NAMALWA (cell line): ENCODE measurements at regions not wholly inside any gene's neighbourhood (a gene's known extent, or its start where the extent isn't known, plus 50 kb on each side); places are given as distances from the start of the nearest gene placed in this dataset.
A peak's percentile ranks its signal among the peaks of the same experiment; 100 is the strongest.
"Not testable (repeated sequence)": the region's sequence is repeated elsewhere in the genome, so short reads cannot be mapped to it uniquely, and the experiment has no call there.

ENCODE experiments used
- DNase-seq: peaks from one replicate; pipeline ENCODE4 v3.0.0-alpha.2; 2015; ENCODE audit warnings: low spot score

DNA sequence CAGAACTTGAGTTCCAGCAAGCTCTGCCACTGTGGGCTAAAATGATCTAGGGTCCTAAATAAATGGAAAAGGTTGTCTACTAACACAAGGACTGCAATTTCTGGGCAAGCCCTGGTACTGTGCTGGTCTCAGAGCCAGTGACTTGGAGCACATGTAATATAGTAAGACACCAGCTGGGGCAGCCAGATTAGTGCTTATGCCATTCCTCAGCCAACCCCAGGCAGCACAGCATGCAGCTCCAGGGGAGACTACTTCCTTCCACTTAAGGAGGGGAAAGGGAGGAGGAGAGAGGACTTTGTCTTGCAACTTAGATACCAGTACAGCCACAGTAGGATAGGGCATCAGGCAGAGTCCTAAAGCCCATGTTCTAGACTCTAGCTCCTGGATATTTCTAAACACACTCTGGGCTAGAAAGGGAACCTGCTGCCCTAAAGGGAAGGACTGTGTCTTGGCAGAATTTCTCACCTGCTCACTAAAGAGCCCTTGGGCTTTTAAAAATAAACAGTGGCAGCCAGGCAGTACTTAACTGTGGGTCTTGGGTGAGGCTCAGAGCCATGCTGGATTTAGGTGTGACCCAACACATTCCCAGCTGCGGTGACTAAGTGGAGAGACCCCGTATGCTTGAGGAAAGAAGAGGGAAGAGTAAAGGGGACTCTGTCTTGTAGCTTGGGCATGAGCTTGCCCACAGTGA is 223.7 kb upstream of the BCHE start:
- DNase-seq, result no peak

DNA sequence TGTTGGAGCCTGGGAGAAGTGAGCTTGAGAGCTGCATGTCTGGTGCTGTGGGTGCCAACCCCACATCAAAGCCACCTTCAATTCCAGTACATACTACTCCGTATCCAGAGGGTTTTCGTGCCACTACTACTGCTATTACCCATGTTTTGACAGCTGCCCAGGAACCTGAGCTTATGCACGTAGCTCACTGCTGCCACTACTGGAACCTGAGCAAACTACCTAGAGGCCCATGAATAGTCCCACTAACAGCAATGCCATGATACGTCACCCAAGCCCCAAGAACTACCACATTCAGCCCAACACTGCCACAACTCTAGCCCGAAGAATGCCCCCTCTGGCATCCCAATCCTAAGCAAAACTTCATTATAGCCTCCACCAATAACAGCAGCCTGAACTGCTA is 215.2 kb upstream of the BCHE start:
- DNase-seq, result no peak

DNA sequence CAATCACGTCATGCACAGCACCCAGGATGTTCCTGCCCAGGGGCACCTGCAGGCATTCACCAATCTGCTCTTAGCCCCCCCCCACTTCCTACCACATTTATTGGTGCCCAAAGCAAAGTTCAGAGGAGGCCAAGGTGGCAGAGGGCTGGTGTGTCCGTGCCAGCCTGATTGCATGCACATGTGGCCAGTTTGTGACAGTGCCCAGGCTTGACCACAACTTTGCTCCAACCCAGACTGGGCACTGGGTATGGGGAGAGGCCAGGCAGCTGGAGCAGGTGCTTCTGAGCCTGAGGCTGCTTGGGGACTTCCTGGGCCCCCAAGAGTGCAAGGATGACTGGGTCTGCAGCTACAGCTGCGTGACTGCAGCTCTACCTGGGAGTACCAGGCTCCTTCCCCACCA is 192.3 kb upstream of the BCHE start:
- DNase-seq, result no peak

DNA sequence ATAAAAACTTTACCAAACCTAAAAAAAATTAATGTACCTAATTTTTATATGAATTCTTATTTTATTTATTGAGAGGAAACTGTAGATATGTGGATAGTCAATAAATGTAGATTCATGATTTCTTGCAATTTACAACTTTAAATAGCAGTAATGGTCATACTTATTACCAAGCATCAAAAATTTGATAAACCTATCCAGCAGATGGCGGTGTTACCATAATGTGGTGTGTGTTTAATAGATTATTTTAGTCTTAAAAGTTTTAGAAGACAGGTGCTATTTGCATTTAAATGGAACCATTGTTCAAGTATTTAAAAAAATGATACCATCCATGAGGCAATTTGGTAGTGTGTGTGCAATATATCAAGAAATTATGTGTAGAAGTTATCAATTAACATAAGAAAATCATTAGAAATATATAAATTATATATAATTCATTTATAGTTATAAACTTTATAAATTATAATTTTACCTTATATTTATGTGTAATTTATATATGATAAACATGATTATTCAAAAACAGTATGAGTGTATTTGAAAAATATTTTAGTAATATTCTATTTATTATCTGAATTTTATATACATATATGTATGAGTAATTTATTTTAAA is 176.0 kb upstream of the BCHE start:
- peak; percentile 63 for DNase-seq

DNA sequence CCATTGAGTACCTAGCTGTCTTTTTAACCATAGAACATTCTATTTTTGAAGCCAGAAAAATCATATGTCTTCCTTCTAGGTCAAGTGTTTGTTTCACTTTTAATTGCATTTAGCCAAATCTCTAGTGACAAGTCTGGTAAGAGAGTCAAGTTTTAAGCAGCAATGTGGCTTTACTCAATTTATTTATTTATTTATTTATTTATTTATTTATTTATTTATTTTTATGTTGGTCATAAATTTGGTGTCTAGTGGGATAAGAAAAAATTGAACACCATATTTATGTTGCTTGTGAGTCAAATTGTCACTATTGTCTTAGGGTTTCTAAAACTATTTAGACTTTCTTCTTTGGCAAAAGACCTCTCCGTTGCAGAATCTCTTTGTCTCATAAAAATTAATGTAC is 174.5 kb upstream of the BCHE start:
- no peak for DNase-seq

DNA sequence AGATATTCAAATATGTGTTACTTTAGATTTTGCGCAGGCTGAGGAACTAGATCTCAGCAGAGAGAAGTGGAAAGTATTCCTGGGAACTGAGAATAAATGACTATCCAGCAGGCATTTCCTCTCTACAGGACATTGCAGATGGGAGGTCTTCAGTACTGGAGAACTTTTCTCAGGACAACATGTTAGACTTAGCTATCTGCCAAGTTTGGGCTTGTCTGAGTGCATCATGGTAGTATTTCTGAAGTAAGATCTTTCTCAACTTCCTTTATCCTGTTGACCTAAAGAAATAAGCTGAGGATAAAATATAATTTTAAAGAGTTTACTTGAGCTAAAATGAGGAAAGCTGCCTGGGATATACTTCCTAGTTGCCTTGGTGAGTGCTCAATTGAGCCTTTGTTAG is 167.9 kb upstream of the BCHE start:
- DNase-seq, result no peak

DNA sequence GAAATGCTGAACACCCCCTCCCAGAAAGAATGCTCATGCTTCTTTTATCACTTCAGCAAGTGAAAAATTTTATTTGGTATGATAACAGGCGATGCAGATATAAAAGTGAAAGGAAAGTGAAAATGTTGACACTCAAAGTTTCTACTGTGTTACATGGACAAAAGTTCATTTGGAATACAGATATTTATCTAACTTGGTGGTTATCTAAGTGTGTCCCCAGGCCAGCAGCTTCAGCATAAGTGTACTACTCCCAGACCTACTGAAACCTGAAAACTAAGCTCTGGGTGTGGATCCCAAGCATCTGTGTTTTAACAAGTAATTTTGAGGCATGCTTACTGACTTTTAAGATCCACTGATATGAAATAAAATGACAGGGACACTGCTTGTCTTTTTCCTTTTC is 157.1 kb upstream of the BCHE start:
- DNase-seq, result no peak

DNA sequence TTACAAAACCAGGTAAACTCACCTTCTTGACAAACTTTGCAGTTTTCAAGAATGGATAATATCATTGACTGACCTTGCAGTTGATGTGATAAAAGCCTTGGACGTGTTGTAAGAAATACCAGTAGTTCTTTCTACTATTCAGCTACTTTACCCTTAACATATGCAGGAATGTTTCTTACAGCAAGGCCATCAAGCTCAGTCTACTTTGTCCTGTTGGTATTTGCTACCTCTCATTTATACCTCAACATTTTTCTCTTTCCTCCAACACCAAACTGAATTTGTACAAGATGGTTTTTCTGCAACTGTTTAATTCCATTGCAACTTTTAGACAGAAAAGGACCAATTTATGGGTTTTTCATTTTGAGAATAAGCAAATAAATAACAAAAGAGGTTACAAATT is 147.4 kb upstream of the BCHE start:
- DNase-seq, result no peak

DNA sequence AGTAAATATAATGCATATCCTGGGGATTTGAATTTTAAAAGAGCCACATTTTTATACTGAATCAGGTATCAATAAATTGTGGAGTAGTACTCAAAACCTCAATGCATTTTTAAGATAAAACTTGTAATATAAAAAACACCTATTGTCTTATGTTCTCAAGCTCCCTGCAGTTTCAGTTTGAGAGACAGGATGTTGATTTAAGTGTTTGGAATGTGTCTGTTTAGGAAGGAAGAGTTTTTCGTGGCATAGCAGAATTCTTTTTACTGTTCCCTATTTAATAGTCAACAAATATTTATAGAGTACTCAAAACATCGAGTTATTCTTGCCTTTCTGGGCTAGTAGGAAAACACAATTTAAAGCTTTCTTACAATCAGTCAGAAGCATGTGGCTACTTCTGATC is 146.1 kb upstream of the BCHE start:
- no peak for DNase-seq

DNA sequence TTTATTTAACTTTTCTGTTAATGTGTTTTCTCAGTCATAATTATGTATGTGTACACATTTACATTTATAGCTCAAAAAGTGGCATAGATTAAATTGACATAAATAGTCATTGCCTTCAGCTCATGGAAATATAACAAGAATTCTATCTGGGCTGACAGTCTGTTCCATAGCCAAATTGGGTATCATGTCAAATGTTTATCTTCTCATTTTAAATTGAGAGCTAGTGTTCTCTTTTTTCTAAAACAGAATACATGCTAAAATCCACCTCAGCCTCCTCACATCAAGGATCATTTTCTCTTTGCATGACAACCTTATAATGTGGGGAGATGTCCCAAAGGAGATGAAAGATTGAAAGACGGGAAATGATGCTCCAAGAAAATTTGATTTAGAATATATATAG is 144.1 kb upstream of the BCHE start:
- no peak for DNase-seq

DNA sequence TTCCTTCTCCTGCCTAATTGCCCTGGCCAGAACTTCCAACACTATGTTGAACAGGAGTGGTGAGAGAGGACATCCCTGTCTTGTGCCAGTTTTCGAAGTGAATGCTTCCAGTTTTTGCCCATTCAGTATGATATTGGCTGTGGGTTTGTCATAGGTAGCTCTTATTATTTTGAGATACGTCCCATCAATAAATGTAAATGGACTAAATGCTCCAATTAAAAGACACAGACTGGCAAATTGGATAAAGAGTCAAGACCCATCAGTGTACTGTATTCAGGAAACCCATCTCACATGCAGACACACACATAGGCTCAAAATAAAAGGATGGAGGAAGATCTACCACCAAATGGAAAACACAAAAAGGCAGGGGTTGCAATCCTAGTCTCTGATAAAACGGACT is 123.6 kb upstream of the BCHE start:
- DNase-seq, result not testable (repeated sequence)

DNA sequence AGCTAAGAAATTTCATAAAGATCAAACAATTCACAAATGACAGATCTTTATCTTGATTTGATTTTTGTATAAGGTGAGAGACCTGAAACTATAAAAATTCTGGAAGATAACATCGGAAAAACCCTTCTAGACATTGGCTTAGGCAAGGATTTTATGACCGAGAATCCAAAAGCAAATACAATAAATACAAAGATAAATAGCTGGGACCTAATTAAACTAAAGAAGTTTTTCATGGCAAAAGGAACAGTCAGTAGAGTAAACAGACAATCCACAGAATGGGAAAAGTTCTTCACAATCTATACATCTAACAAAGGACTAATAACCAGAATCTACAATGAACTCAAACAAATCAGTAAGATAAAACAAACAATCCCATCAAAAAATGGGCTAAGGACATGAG is 116.9 kb upstream of the BCHE start:
- no peak for DNase-seq

DNA sequence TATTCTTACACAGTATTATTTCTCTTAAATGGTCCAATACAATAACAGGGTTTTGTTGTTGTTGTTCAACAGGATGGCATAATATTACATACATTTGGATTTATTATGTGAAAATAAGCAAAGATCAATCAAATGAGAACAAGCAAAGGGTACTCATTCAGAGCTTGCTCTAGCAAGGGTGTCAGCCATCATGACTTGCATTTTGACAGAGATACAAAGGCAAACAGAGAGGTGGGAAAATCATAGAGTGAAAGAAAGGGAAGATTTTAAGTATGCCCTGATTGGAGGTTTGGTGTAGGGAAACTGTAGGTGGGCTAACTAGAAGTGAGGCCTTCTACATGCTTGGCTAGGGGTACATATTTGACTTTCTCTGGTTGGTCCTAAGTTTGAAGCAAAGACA is 109.1 kb upstream of the BCHE start:
- no peak for DNase-seq

DNA sequence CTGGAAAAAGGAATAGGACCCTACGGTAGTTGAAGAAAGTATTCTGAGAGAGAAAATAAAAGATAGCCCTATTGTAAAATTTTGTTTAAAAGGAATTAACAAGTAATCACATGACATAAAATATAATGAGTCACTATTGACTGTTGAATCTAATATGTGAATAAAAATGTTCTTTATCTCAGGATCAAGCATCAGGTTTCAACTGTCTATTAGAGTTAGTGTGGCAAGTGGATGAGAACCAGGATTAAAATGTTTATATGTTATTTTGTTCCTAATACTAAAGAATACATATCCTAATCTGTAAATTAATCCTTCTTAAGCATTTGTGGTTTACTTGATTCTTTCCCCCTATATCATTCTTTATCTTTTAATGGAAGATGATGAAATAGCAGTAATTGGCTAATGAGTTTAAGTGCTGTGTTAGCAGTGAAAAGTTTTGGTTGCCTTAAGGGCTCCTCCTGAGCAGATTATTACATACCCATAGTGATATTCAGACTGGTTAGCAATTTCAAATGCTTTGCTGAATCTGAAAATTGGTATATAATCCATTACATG is 101.8 kb upstream of the BCHE start:
- DNase-seq, result no peak

DNA sequence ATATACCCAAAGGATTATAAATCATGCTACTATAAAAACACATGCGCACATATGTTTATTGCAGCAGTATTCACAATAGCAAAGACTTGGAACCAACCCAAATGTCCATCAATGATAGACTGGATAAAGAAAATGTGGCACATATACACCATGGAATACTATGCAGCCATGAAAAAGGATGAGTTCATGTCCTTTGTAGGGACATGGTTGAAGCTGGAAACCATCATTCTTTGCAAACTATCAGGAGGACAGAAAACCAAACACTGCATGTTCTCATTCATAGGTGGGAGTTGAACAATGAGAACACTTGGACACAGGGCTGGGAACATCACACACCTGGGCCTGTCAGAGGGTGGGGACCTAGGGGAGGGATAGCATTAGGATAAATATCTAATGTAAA is 98.9 kb upstream of the BCHE start:
- not testable (repeated sequence) for DNase-seq

DNA sequence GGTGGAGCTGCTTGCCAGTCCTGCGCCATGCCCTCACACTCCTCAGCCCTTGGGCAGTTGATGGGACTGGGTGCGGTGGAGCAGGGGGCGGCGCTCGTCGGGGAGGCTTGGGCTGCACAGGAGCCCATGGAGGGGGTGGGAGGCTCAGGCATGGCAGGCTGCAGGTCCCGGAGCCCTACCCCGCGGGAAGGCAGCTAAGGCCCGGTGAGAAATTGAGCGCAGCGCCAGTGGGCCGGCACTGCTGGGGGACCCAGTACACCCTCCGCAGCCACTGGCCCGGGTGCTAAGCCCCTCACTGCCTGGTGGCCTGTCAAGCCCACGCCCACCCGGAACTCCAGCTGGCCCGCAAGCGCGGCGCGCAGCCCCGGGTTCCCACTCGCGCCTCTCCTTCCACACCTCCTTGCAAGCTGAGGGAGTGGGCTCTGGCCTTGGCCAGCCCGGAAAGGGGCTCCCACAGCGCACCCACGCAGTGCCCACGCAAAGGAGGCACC is 87.1 kb upstream of the BCHE start:
- DNase-seq, result not testable (repeated sequence)

DNA sequence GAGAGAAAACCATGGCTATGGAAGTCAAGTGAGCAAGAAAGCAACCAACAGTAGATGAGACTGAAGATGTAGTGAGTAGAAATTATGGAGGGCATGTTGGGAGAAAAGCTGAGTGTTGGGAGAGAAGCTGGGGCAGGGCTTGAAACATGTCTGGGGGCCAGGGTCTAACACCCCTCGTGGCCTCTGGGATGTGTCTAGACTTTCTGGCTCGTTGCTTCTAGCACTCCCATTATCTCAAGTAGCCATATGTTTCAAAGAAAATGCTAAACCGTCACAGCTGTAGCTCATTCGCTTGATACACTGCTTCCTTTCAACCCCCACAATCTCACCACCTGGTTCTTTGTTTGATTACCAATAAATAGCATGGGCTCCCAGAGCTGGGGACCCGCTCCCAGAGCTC is 83.8 kb upstream of the BCHE start:
- DNase-seq, result no peak

DNA sequence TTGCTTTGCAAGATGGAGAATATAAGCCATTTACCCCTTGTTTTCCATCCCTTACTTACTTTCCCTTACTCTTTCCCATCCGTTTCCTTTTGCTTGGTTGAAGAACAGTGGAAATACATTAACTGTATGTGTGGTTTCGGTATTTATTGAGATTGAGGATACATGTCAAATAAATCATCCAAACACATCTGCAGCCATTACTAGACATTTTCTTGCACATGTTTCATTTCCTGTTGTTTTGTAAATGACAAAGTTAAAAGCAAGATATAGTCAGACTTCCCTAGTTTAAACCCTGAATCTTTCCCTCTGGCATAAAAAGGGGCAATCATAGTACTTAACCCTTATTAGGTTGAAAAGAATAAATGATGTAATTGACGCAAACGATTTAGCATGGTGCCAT is 82.1 kb upstream of the BCHE start:
- no peak for DNase-seq

DNA sequence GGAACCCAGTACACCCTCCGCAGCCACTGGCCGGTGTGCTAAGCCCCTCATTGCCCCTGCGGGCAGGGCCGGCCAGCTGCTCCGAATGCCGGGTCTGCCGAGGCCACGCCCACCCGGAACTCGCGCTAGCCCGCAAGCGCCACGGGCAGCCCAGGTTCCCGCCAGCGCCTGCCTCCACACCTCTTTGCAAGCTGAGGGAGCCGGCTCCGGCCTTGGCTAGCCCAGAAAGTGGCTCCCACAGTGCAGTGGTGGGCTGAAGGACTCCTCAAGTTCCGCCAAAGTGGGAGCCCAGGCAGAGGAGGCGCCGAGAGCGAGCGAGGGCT is 81.4 kb upstream of the BCHE start:
- no peak for DNase-seq

DNA sequence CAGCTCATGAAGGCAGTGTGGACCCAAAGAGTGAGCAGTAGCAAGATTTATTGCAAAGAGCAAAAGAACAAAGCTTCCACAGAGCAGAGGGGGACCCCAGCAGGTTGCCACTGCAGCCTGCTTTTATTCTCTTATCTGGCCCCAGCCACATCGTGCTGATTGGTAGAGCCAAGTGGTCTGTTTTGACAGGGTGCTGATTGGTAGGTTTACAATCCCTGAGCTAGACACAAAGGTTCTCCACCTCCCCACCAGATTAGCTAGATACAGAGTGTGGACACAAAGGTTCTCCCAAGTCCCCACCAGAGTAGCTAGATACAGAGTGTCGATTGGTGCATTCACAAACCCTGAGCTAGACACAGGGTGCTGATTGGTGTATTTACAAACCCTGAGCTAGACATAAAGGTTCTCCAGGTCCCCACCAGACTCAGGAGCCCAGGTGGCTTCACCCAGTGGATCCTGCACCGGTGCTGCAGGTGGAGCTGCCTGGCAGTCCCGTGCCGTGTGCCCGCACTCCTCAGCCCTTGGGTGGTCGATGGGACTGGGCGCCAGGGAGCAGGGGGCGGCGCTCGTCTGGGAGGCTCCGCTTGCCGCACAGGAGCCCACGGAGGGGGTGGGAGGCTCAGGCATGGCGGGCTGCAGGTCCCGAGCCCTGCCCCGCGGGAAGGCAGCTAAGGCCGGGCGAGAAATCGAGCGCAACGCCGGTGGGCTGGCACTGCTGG is 80.9 kb upstream of the BCHE start:
- not testable (repeated sequence) for DNase-seq

DNA sequence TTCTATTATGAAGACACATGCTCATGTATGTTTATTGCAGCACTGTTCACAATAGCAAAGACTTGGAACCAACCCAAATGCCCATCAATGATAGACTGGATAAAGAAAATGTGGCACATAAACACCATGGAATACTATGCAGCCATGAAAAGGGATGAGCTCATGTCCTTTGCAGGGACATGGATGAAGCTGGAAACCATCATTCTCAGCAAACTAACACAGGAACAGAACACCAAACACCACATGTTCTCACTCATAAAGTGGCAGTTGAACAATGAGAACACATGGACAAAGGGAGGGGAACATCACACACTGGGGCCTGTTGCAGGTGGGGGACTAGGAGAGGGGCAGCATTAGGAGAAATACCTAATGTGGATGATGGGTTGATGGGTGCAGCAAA is 77.9 kb upstream of the BCHE start:
- not testable (repeated sequence) for DNase-seq

DNA sequence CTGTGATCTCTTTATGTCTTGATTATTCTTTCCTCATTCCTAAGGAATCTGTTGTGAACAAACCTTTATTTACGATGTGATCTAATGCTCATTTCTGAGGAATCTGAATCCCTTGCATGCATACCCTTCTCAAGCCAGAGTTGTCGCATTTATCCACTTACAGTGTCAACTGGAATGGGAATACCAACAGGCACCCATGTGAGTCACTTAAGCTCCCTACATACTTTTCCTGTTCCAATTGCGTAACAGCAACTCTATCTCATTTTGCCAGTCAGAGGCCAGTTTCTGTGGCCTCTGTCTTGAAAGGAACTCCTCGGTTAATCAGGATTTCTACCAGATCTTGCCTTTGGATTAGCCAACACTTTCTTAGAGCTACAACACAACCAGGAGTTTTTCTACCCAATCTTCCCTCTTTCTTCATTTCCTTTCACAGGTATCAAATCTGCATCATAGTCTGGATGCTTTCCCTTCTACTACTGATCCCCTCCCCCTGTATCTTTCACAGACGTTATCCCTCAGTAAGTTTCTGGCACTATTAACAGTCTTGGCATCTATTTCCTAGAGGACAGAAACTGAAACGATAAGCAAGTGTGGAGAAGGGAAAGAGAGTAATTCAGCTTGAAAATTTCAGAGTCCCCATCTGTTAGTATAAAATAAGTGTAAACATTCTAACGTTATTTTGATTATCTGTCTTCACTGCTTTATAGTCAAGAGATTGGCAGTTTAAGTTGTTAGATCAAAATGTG is 66.8 kb upstream of the BCHE start:
- no peak for DNase-seq

DNA sequence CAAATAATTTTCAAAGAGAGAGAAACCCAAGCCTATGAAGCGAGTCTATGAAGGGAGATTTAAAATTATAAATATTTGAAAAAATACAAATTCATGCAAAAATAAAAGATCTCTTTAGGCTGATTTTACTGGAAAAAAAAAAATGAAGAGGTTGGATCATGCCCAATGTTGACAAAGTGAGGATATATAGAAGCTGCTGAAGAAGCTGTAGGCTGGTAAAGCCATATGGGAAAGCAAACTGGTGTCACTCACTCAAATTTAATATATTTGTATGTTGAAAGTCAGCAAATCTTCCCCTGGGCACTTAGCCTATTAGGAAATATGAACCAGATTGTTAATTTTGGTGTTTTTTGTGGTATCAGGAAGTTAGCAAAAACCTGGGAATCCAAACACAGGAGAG is 61.8 kb upstream of the BCHE start:
- no peak for DNase-seq
